ENCODE measurements at regions not wholly inside any gene's neighbourhood (a gene's known extent, or its start where the extent isn't known, plus 50 kb on each side); places are given as distances from the start of the nearest gene placed in this dataset.

- H3K4me3 ChIP-seq: no peak overlapping the region
- H4K20me1 ChIP-seq (replicated peaks; ENCODE audit: control insufficient read depth, insufficient read depth, low read length): no peaks in the 10 kb centered on the region
- ChIA-PET CTCF (ENCODE audit: low intra/inter-chr PET ratio) (no interaction called here), POLR2A (no interaction called here)
- H3K9ac ChIP-seq (ENCODE audit: insufficient read depth in 1 of 2, low read depth in 2 of 2, low read length in 2 of 2): no peak overlapping the region
- ATAC-seq (no peak), DNase-seq (ENCODE audit: extremely low read depth in 1 of 4, low spot score in 3 of 4) (no peak), FAIRE-seq (no peak)
- H3K36me3 ChIP-seq (ENCODE audit: control insufficient read depth, insufficient read depth, low read length): no peaks in the 10 kb centered on the region
- H3K27me3 ChIP-seq (ENCODE audit: control insufficient read depth in 2 of 2, insufficient read depth in 2 of 2, low read length in 2 of 2): no peaks in the 10 kb centered on the region
- H3K79me2 ChIP-seq (ENCODE audit: control insufficient read depth, insufficient read depth, low read length): no peaks in the 10 kb centered on the region
- intact Hi-C loops (cut with micrococcal nuclease) (no loop called here), in situ Hi-C loops (cut with MboI) (no loop called here)
- WGBS (ENCODE audit: insufficient coverage, low coverage, missing lambda C conversion rate): 2% methylated on average over 3 of the region's 3 CpGs
- H3K4me2 ChIP-seq (ENCODE audit: insufficient read depth, low read length): no peak overlapping the region
- no TSS peak for BruUV-seq (replicated peaks)
- no peaks in the 10 kb centered on the region for H3K4me1 ChIP-seq (replicated peaks in 1 of 2; ENCODE audit: control insufficient read depth in 2 of 2, insufficient read depth in 2 of 2, low read length in 2 of 2)
- no peaks in the 10 kb centered on the region for H3K9me3 ChIP-seq (replicated peaks; ENCODE audit: control insufficient read depth, insufficient read depth, low read depth, low read length)
- H3K9me1 ChIP-seq (ENCODE audit: control insufficient read depth, insufficient read depth, low read length): no peaks in the 10 kb centered on the region
- no peak overlapping the region for H3K27ac ChIP-seq (ENCODE audit: extremely low read depth, low read depth, low read length)
- no peak for TF ChIP-seq U2AF2 (optimal IDR thresholded peaks at IDR 0.05; ENCODE audit: low read depth, low read length)
- peak; percentile 22; the same call in 1 of the 2 replicates for TF ChIP-seq NFIC (IDR thresholded peaks at IDR 0.05)
- H2AFZ ChIP-seq (ENCODE audit: low read depth, low read length): no peak overlapping the region
Observed at GRCh38 chr6:99810942-99811620, 182.9 kb downstream of the MCHR2 start.

DNA sequence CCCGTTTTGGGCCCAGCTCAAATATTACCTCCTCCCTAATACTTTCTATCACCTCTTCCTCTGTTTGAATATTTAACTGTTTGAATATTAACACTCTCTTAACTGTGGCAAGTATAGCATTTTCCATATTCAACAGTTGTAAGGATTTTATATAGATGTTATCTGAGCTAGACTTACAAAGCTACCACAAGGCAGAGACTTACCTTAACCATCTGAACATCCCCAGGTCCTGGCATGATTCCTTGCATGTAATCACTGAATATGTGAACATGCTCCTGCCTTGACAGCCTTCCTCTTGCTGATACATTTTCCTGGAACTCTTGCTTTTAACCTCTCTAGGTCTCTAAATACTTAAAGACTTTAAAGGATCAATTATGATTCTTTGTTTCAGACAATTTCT lies 182.4 kb downstream of the MCHR2 start:
- ChIA-PET CTCF (ENCODE audit: low intra/inter-chr PET ratio) (no interaction called here), POLR2A (no interaction called here)
- Histone ChIP-seq H3K36me3 (ENCODE audit: control insufficient read depth, insufficient read depth, low read length) (no peaks in the 10 kb centered on the region), H3K4me2 (ENCODE audit: insufficient read depth, low read length) (no peak overlapping the region), H3K27ac (ENCODE audit: extremely low read depth, low read depth, low read length) (no peak overlapping the region), H3K27me3 (ENCODE audit: control insufficient read depth in 2 of 2, insufficient read depth in 2 of 2, low read length in 2 of 2) (no peaks in the 10 kb centered on the region), H3K4me1 (replicated peaks in 1 of 2; ENCODE audit: control insufficient read depth in 2 of 2, insufficient read depth in 2 of 2, low read length in 2 of 2) (no peaks in the 10 kb centered on the region), H4K20me1 (replicated peaks; ENCODE audit: control insufficient read depth, insufficient read depth, low read length) (no peaks in the 10 kb centered on the region), H3K9ac (ENCODE audit: insufficient read depth in 1 of 2, low read depth in 2 of 2, low read length in 2 of 2) (no peak overlapping the region), H2AFZ (ENCODE audit: low read depth, low read length) (no peak overlapping the region), H3K4me3 (no peak overlapping the region), H3K9me1 (ENCODE audit: control insufficient read depth, insufficient read depth, low read length) (no peaks in the 10 kb centered on the region), H3K79me2 (ENCODE audit: control insufficient read depth, insufficient read depth, low read length) (no peaks in the 10 kb centered on the region), H3K9me3 (replicated peaks; ENCODE audit: control insufficient read depth, insufficient read depth, low read depth, low read length) (no peaks in the 10 kb centered on the region)
- 5% methylated on average over 1 of the region's 1 CpG for WGBS (ENCODE audit: insufficient coverage, low coverage, missing lambda C conversion rate)
- BruUV-seq (replicated peaks): no TSS peak
- TF ChIP-seq PTRF (tag; IDR thresholded peaks at IDR 0.05) (no peak), DDX20 (tag; IDR thresholded peaks at IDR 0.05; ENCODE audit: low read depth) (no peak), RUNX1 (IDR thresholded peaks at IDR 0.05; ENCODE audit: low read depth) (no peak), CEBPB (tag; IDR thresholded peaks at IDR 0.05) (no peak)
- intact Hi-C loops (cut with micrococcal nuclease) (no loop called here), in situ Hi-C loops (cut with MboI) (no loop called here)
- no peak for DNase-seq (ENCODE audit: extremely low read depth in 1 of 4, low spot score in 3 of 4)
- FAIRE-seq: no peak
- no peak for ATAC-seq

Measured in K562 (cell line).